Small intestine (tissue), 7 donors: ENCODE measurements at regions not wholly inside any gene's neighbourhood (a gene's known extent, or its start where the extent isn't known, plus 50 kb on each side); places are given as distances from the start of the nearest gene placed in this dataset.

ENCODE experiments used
- DNase-seq, 2 donors: peaks; one replicate each; pipeline versions ENCODE4 v3.0.0 to v3.0.0-alpha.2; 2013
- FAIRE-seq: peaks from 2 replicates; lab custom pipeline; 2012; peaks lifted over from hg19 to GRCh38; lab: Jason Lieb, UNC
- H3K27ac ChIP-seq, 3 donors: one replicate each; pipeline ENCODE4 v1.5.1; 2013; ENCODE audit warnings: low read length in 2 of 3, mild to moderate bottlenecking in 2 of 3, control low read depth in 1 of 3, inconsistent platforms in 1 of 3, low read depth in 1 of 3, moderate library complexity in 1 of 3
- H3K27me3 ChIP-seq, 3 donors: one replicate each; pipeline ENCODE4 v1.6.1; 2013; ENCODE audit warnings: low read length in 3 of 3, inconsistent platforms in 1 of 3; ENCODE audit not compliant: control insufficient read depth in 3 of 3, insufficient read depth in 3 of 3
- H3K36me3 ChIP-seq, 3 donors: one replicate each; pipeline ENCODE4 v1.6.1; 2013; ENCODE audit warnings: low read length in 3 of 3, inconsistent platforms in 1 of 3, low read depth in 1 of 3, mild to moderate bottlenecking in 1 of 3, moderate library complexity in 1 of 3; ENCODE audit not compliant: control insufficient read depth in 3 of 3, insufficient read depth in 2 of 3
- H3K4me1 ChIP-seq, 3 donors: one replicate each; pipeline ENCODE4 v1.6.1; 2013; ENCODE audit warnings: low read length in 2 of 3, inconsistent platforms in 1 of 3, low read depth in 1 of 3, mild to moderate bottlenecking in 1 of 3, moderate library complexity in 1 of 3; ENCODE audit not compliant: control insufficient read depth in 3 of 3, insufficient read depth in 2 of 3
- H3K4me3 ChIP-seq, 3 donors: one replicate each; pipeline ENCODE4 v1.5.1; 2013; ENCODE audit warnings: low read length in 3 of 3, control low read depth in 1 of 3, inconsistent platforms in 1 of 3, low read depth in 1 of 3, mild to moderate bottlenecking in 1 of 3, moderate library complexity in 1 of 3
- H3K9me3 ChIP-seq, 2 donors: one replicate each; pipeline ENCODE4 v1.6.1; 2013; ENCODE audit warnings: low read depth in 1 of 2, low read length in 1 of 2; ENCODE audit not compliant: control insufficient read depth in 2 of 2, insufficient read depth in 1 of 2
- WGBS, 3 donors: extraction: QIAGEN DNeasy Blood & Tissue Kit; methylation state at CpG; one replicate each; pipeline ENCODE4 v1.1.7; 2013; 5-methylcytosine and 5-hydroxymethylcytosine counted together
- donor health status: healthy with polysubstance abuse.
- donor health status: control.
- donor health status: control.
- donor health status: Bipolar disorder and iron deficiency.
- donor health status: healthy.

GRCh38 chr18:34050661-34051060 lies 174.1 kb downstream of the NOL4 start:
- Histone ChIP-seq H3K27me3 (no peaks in the 10 kb centered on the region), H3K4me3 (no peak overlapping the region), H3K4me1 (no peaks in the 10 kb centered on the region), H3K27ac (no peak overlapping the region), H3K9me3 (peaks cover 0 to 2% of the 10 kb centered on the region in 2 donors), H3K36me3 (no peaks in the 10 kb centered on the region)
- FAIRE-seq (no peak), DNase-seq (no peak)
- 94 to 96% (median 94%) methylated on average over 2 of the region's 2 CpGs for WGBS, 3 donors

- DNase-seq (no peak), FAIRE-seq (no peak)
- Histone ChIP-seq H3K27ac (no peak overlapping the region), H3K4me1 (no peaks in the 10 kb centered on the region), H3K4me3 (no peak overlapping the region), H3K36me3 (no peaks in the 10 kb centered on the region), H3K27me3 (no peaks in the 10 kb centered on the region), H3K9me3 (no peaks in the 10 kb centered on the region)
- 84 to 93% (median 89%) methylated on average over 3 of the region's 3 CpGs for WGBS, 3 donors
These were observed 175.2 kb downstream of the NOL4 start for GRCh38 chr18:34049511-34049910.

GRCh38 chr18:34048423-34048822 lies 176.3 kb downstream of the NOL4 start:
- no peaks in the 10 kb centered on the region for H3K9me3 ChIP-seq
- 83 to 96% (median 84%) methylated on average over 3 of the region's 3 CpGs for whole genome bisulfite sequencing, 3 donors
- no peaks in the 10 kb centered on the region for H3K27me3 ChIP-seq
- no peak overlapping the region for H3K4me3 ChIP-seq
- H3K27ac ChIP-seq: no peak overlapping the region
- H3K36me3 ChIP-seq: no peaks in the 10 kb centered on the region
- FAIRE-seq: no peak
- DNase-seq: no peak
- no peaks in the 10 kb centered on the region for H3K4me1 ChIP-seq

GRCh38 chr18:34042423-34043146 lies 182.1 kb downstream of the NOL4 start:
- WGBS, 3 donors: 50 to 69% (median 67%) methylated on average over 4 of the region's 4 CpGs
- H3K9me3 ChIP-seq: no peaks in the 10 kb centered on the region
- H3K4me1 ChIP-seq: no peaks in the 10 kb centered on the region
- DNase-seq (no peak), FAIRE-seq (no peak)
- H3K36me3 ChIP-seq: no peaks in the 10 kb centered on the region
- no peaks in the 10 kb centered on the region for H3K27me3 ChIP-seq
- H3K4me3 ChIP-seq: no peak overlapping the region
- H3K27ac ChIP-seq: no peak overlapping the region

- FAIRE-seq (no peak), DNase-seq (no peak)
- Histone ChIP-seq H3K4me1 (no peaks in the 10 kb centered on the region), H3K27me3 (no peaks in the 10 kb centered on the region), H3K36me3 (no peaks in the 10 kb centered on the region), H3K27ac (no peak overlapping the region), H3K9me3 (peaks cover 0 to 2% of the 10 kb centered on the region in 2 donors), H3K4me3 (no peak overlapping the region)
- 65 to 76% (median 68%) methylated on average over 1 of the region's 1 CpG for WGBS, 3 donors
These were observed 185.1 kb downstream of the NOL4 start for GRCh38 chr18:34039611-34040010.

- Histone ChIP-seq H3K4me3 (no peak overlapping the region), H3K27me3 (no peaks in the 10 kb centered on the region), H3K36me3 (no peaks in the 10 kb centered on the region), H3K9me3 (peaks cover 0 to 6% of the 10 kb centered on the region in 2 donors), H3K4me1 (no peaks in the 10 kb centered on the region), H3K27ac (no peak overlapping the region)
- FAIRE-seq: no peak
- DNase-seq: peak; percentile 44 to 53
These were observed 185.5 kb downstream of the NOL4 start for GRCh38 chr18:34039201-34039600.

- peaks cover 0 to 7% of the 10 kb centered on the region in 2 donors for H3K9me3 ChIP-seq
- FAIRE-seq (peak; percentile 5), DNase-seq (no peak)
- no peaks in the 10 kb centered on the region for H3K36me3 ChIP-seq
- no peaks in the 10 kb centered on the region for H3K4me1 ChIP-seq
- no peaks in the 10 kb centered on the region for H3K27me3 ChIP-seq
- H3K27ac ChIP-seq: no peak overlapping the region
- no peak overlapping the region for H3K4me3 ChIP-seq
These were observed 186.6 kb downstream of the NOL4 start for GRCh38 chr18:34038086-34038485.

GRCh38 chr18:34033968-34034367 lies 190.7 kb downstream of the NOL4 start:
- Histone ChIP-seq H3K27me3 (no peaks in the 10 kb centered on the region), H3K9me3 (peaks cover 0 to 19% of the 10 kb centered on the region in 2 donors), H3K4me3 (no peak overlapping the region), H3K27ac (no peak overlapping the region), H3K36me3 (peaks cover 0 to 3% (median 0%) of the 10 kb centered on the region in 3 donors), H3K4me1 (no peaks in the 10 kb centered on the region)
- DNase-seq (no peak), FAIRE-seq (no peak)
- 81 to 86% (median 84%) methylated on average over 4 of the region's 4 CpGs for WGBS, 3 donors

- Histone ChIP-seq H3K27me3 (no peaks in the 10 kb centered on the region), H3K4me1 (no peaks in the 10 kb centered on the region), H3K36me3 (peaks cover 0 to 3% (median 0%) of the 10 kb centered on the region in 3 donors), H3K27ac (no peak overlapping the region), H3K4me3 (no peak overlapping the region), H3K9me3 (peaks cover 0 to 19% of the 10 kb centered on the region in 2 donors)
- no peak for DNase-seq
- 86 to 88% (median 86%) methylated on average over 3 of the region's 3 CpGs for WGBS, 3 donors
- FAIRE-seq: no peak
These were observed 192.9 kb downstream of the NOL4 start for GRCh38 chr18:34031810-34032209.
